HG03571 (cell line): ENCODE measurements at regions not wholly inside any gene's neighbourhood (a gene's known extent, or its start where the extent isn't known, plus 50 kb on each side); places are given as distances from the start of the nearest gene placed in this dataset.

ENCODE experiments used
- ATAC-seq: cut with Tn5 transposase; IDR thresholded peaks from one replicate; pipeline ENCODE4 v1.9.1; 2021; ENCODE audit not compliant: unreplicated experiment

- ATAC-seq, result no peak
These were observed 288.6 kb upstream of the CNTN6 start for GRCh38 chr3:804211-804610.

GRCh38 chr3:805326-805725, 287.5 kb upstream of the CNTN6 start:
- no peak for ATAC-seq

GRCh38 chr3:806006-806405, 286.8 kb upstream of the CNTN6 start:
- no peak for ATAC-seq

- no peak for ATAC-seq
These were observed 276.2 kb upstream of the CNTN6 start for GRCh38 chr3:816605-817004.

GRCh38 chr3:834679-835078, 258.1 kb upstream of the CNTN6 start:
- ATAC-seq, result no peak

GRCh38 chr3:835096-835495, 257.7 kb upstream of the CNTN6 start:
- no peak for ATAC-seq

GRCh38 chr3:839981-840380, 252.8 kb upstream of the CNTN6 start:
- no peak for ATAC-seq

- ATAC-seq, result no peak
These were observed 241.6 kb upstream of the CNTN6 start for GRCh38 chr3:851098-851790.

GRCh38 chr3:852033-852432, 240.8 kb upstream of the CNTN6 start:
- no peak for ATAC-seq

- no peak for ATAC-seq
These were observed 239.3 kb upstream of the CNTN6 start for GRCh38 chr3:853489-853888.

- ATAC-seq, result no peak
These were observed 233.7 kb upstream of the CNTN6 start for GRCh38 chr3:859135-859534.

- ATAC-seq, result no peak
These were observed 231.1 kb upstream of the CNTN6 start for GRCh38 chr3:861721-862120.

GRCh38 chr3:869269-869668, 223.6 kb upstream of the CNTN6 start:
- no peak for ATAC-seq

GRCh38 chr3:869734-870133, 223.1 kb upstream of the CNTN6 start:
- no peak for ATAC-seq

- ATAC-seq, result no peak
These were observed 221.2 kb upstream of the CNTN6 start for GRCh38 chr3:871651-872050.

- ATAC-seq, result no peak
These were observed 215.8 kb upstream of the CNTN6 start for GRCh38 chr3:877001-877400.

- ATAC-seq, result no peak
These were observed 214.1 kb upstream of the CNTN6 start for GRCh38 chr3:878746-879145.

GRCh38 chr3:880371-880770, 212.5 kb upstream of the CNTN6 start:
- ATAC-seq, result no peak

- ATAC-seq, result no peak
These were observed 210.3 kb upstream of the CNTN6 start for GRCh38 chr3:882533-882932.

- ATAC-seq, result no peak
These were observed 190.7 kb upstream of the CNTN6 start for GRCh38 chr3:901953-902778.

- ATAC-seq, result no peak
These were observed 187.6 kb upstream of the CNTN6 start for GRCh38 chr3:905217-905616.

GRCh38 chr3:906739-907138, 186.1 kb upstream of the CNTN6 start:
- ATAC-seq, result no peak

- no peak for ATAC-seq
These were observed 184.0 kb upstream of the CNTN6 start for GRCh38 chr3:908839-909238.
